ENCODE measurements at regions not wholly inside any gene's neighbourhood (a gene's known extent, or its start where the extent isn't known, plus 50 kb on each side); places are given as distances from the start of the nearest gene placed in this dataset.
"Not testable (repeated sequence)": the region's sequence is repeated elsewhere in the genome, so short reads cannot be mapped to it uniquely, and the experiment has no call there.

- DNase-seq: no peak
Measured at GRCh38 chr11:28965819-28966218, 857.6 kb downstream of the METTL15 start.

- DNase-seq: no peak
Measured at GRCh38 chr11:28964811-28965210, 856.6 kb downstream of the METTL15 start.

- no peak for DNase-seq
Measured at GRCh38 chr11:28963187-28963586, 855.0 kb downstream of the METTL15 start.

- peak; percentile 18 for DNase-seq
Measured at GRCh38 chr11:28962502-28962901, 854.3 kb downstream of the METTL15 start.

- DNase-seq: no peak
Measured at GRCh38 chr11:28961726-28962125, 853.5 kb downstream of the METTL15 start.

GRCh38 chr11:28956446-28956845 is 848.3 kb downstream of the METTL15 start:
- no peak for DNase-seq

- DNase-seq: no peak
Measured at GRCh38 chr11:28951191-28951590, 843.0 kb downstream of the METTL15 start.

GRCh38 chr11:28939381-28939780 is 831.2 kb downstream of the METTL15 start:
- no peak for DNase-seq

- no peak for DNase-seq
Measured at GRCh38 chr11:28938091-28938490, 829.9 kb downstream of the METTL15 start.

GRCh38 chr11:28932940-28933339 is 824.8 kb downstream of the METTL15 start:
- DNase-seq: no peak

- no peak for DNase-seq
Measured at GRCh38 chr11:28924004-28924403, 815.8 kb downstream of the METTL15 start.

GRCh38 chr11:28922386-28922981 is 814.3 kb downstream of the METTL15 start:
- no peak for DNase-seq

GRCh38 chr11:28919194-28919593 is 811.0 kb downstream of the METTL15 start:
- DNase-seq: no peak

GRCh38 chr11:28913883-28914282 is 805.7 kb downstream of the METTL15 start:
- no peak for DNase-seq

- DNase-seq: no peak
Measured at GRCh38 chr11:28911829-28912228, 803.6 kb downstream of the METTL15 start.

GRCh38 chr11:28910926-28911325 is 802.7 kb downstream of the METTL15 start:
- DNase-seq: no peak

GRCh38 chr11:28903716-28904115 is 795.5 kb downstream of the METTL15 start:
- peak; percentile 48 for DNase-seq

- DNase-seq: no peak
Measured at GRCh38 chr11:28900427-28900826, 792.2 kb downstream of the METTL15 start.

GRCh38 chr11:28899706-28900105 is 791.5 kb downstream of the METTL15 start:
- no peak for DNase-seq

- not testable (repeated sequence) for DNase-seq
Measured at GRCh38 chr11:28890601-28891040, 782.4 kb downstream of the METTL15 start.

- DNase-seq: no peak
Measured at GRCh38 chr11:28887681-28888080, 779.5 kb downstream of the METTL15 start.

- DNase-seq: no peak
Measured at GRCh38 chr11:28879869-28880268, 771.7 kb downstream of the METTL15 start.

- DNase-seq: no peak
Measured at GRCh38 chr11:28878025-28878424, 769.8 kb downstream of the METTL15 start.

- peak; percentile 4 for DNase-seq
Measured at GRCh38 chr11:28877340-28877739, 769.2 kb downstream of the METTL15 start.

GRCh38 chr11:28874706-28875105 is 766.5 kb downstream of the METTL15 start:
- DNase-seq: no peak
